DMS 273 (cell line): ENCODE measurements at regions not wholly inside any gene's neighbourhood (a gene's known extent, or its start where the extent isn't known, plus 50 kb on each side); places are given as distances from the start of the nearest gene placed in this dataset.
"Not testable (repeated sequence)": the region's sequence is repeated elsewhere in the genome, so short reads cannot be mapped to it uniquely, and the experiment has no call there.

ENCODE experiments used
- DNase-seq: peaks from one replicate; lab custom pipeline; 2025; ENCODE audit not compliant: unreplicated experiment; lab: John Stamatoyannopoulos, UW

- no peak for DNase-seq
Observed at GRCh38 chr2:49861821-49862220, 707.5 kb upstream of the FSHR start.

- DNase-seq, result no peak
Observed at GRCh38 chr2:49860834-49861233, 706.5 kb upstream of the FSHR start.

GRCh38 chr2:49860170-49860569 lies 705.9 kb upstream of the FSHR start:
- no peak for DNase-seq

GRCh38 chr2:49858657-49859056 lies 704.3 kb upstream of the FSHR start:
- DNase-seq, result no peak

- no peak for DNase-seq
Observed at GRCh38 chr2:49858113-49858490, 703.8 kb upstream of the FSHR start.

GRCh38 chr2:49857371-49858112 lies 703.2 kb upstream of the FSHR start:
- no peak for DNase-seq

- no peak for DNase-seq
Observed at GRCh38 chr2:49845671-49846070, 691.4 kb upstream of the FSHR start.

GRCh38 chr2:49845021-49845420 lies 690.7 kb upstream of the FSHR start:
- no peak for DNase-seq

GRCh38 chr2:49844113-49844512 lies 689.8 kb upstream of the FSHR start:
- not testable (repeated sequence) for DNase-seq

GRCh38 chr2:49843314-49843713 lies 689.0 kb upstream of the FSHR start:
- peak; percentile 5 for DNase-seq

- DNase-seq, result no peak
Observed at GRCh38 chr2:49840428-49840975, 686.2 kb upstream of the FSHR start.

GRCh38 chr2:49839818-49840217 lies 685.5 kb upstream of the FSHR start:
- DNase-seq, result no peak

- no peak for DNase-seq
Observed at GRCh38 chr2:49837561-49838293, 683.4 kb upstream of the FSHR start.

GRCh38 chr2:49836017-49836416 lies 681.7 kb upstream of the FSHR start:
- no peak for DNase-seq

- no peak for DNase-seq
Observed at GRCh38 chr2:49834433-49834832, 680.1 kb upstream of the FSHR start.

GRCh38 chr2:49832555-49832954 lies 678.2 kb upstream of the FSHR start:
- no peak for DNase-seq

- DNase-seq, result peak; percentile 16
Observed at GRCh38 chr2:49831698-49832367, 677.5 kb upstream of the FSHR start.

- DNase-seq, result no peak
Observed at GRCh38 chr2:49830846-49831245, 676.5 kb upstream of the FSHR start.

- DNase-seq, result no peak
Observed at GRCh38 chr2:49827366-49827765, 673.1 kb upstream of the FSHR start.

- DNase-seq, result no peak
Observed at GRCh38 chr2:49813208-49813607, 658.9 kb upstream of the FSHR start.

- DNase-seq, result no peak
Observed at GRCh38 chr2:49812730-49813129, 658.4 kb upstream of the FSHR start.

- no peak for DNase-seq
Observed at GRCh38 chr2:49811502-49811901, 657.2 kb upstream of the FSHR start.
